Spleen (tissue), 7 donors: ENCODE measurements at regions not wholly inside any gene's neighbourhood (a gene's known extent, or its start where the extent isn't known, plus 50 kb on each side); places are given as distances from the start of the nearest gene placed in this dataset.

Experiments
- CTCF ChIP-seq, 11 experiments: fragments of 200-600 bp in 7 of 11; fragments of 450-650 bp in 4 of 11; sonication (generic) in 4 of 11; IDR thresholded peaks in 8 of 11; conservative IDR thresholded peaks in 3 of 11; 1 replicate in 7 of 11; 2 replicates in 4 of 11; pipeline versions ENCODE4 v1.4.0 to v1.8.0; 2016 to 2021; ENCODE audit warnings: antibody characterized with exemption in 11 of 11, inconsistent platforms in 4 of 11, mild to moderate bottlenecking in 1 of 11
- POLR2A ChIP-seq, 3 donors: fragments of 450-650 bp; IDR thresholded peaks; one replicate each; pipeline ENCODE4 v1.5.1; 2017; ENCODE audit warnings: antibody characterized with exemption in 3 of 3, mild to moderate bottlenecking in 1 of 3
- donor health status: DM: no; HTN: no; CAD: no; lungs with moderate emphysema.
- donor health status: DM: no; HTN: no; CAD: no.
- donor health status: DM: no; HTN: no; CAD: no.

- no peak for TF ChIP-seq CTCF (IDR thresholded peaks at IDR 0.05 in 8 of 11, conservative IDR thresholded peaks at IDR 0.05 in 3 of 11)
- TF ChIP-seq POLR2A (IDR thresholded peaks at IDR 0.05): no peak
These were observed 814.3 kb downstream of the BCL11A start for GRCh38 chr2:59739166-59739565.
